Neuronal stem cell (in vitro differentiated cells): ENCODE measurements at regions not wholly inside any gene's neighbourhood (a gene's known extent, or its start where the extent isn't known, plus 50 kb on each side); places are given as distances from the start of the nearest gene placed in this dataset.

Experiments used
- DNase-seq: peaks from one replicate; pipeline ENCODE4 v3.0.0-alpha.2; 2013; ENCODE audit warnings: low spot score
- H2AFZ ChIP-seq: one replicate; pipeline ENCODE4 v1.6.1; 2013; ENCODE audit warnings: mild to moderate bottlenecking, low read length, inconsistent platforms
- H2AK5ac ChIP-seq: 2 replicates; pipeline ENCODE4 v1.6.1; 2013; ENCODE audit warnings: low read depth, mild to moderate bottlenecking, inconsistent platforms, low read length, moderate library complexity, mixed read lengths
- H2BK120ac ChIP-seq: 2 replicates; pipeline ENCODE4 v1.6.1; 2013; ENCODE audit warnings: low read depth, mild to moderate bottlenecking, inconsistent platforms, low read length, moderate library complexity, mixed read lengths
- H2BK12ac ChIP-seq: one replicate; pipeline ENCODE4 v1.6.1; 2013; ENCODE audit warnings: low read length, inconsistent platforms
- H2BK15ac ChIP-seq: 2 replicates; pipeline ENCODE4 v1.6.1; 2013; ENCODE audit warnings: mild to moderate bottlenecking, low read length, inconsistent platforms, mixed read lengths
- H2BK5ac ChIP-seq: one replicate; pipeline ENCODE4 v1.6.1; 2013; ENCODE audit warnings: inconsistent platforms, mild to moderate bottlenecking, low read length, moderate library complexity
- H3K14ac ChIP-seq: one replicate; pipeline ENCODE4 v1.6.1; 2013; ENCODE audit warnings: low read length, inconsistent platforms
- H3K18ac ChIP-seq: 2 replicates; pipeline ENCODE4 v1.6.1; 2013; ENCODE audit warnings: low read length, inconsistent platforms
- H3K23ac ChIP-seq: 2 replicates; pipeline ENCODE4 v1.6.1; 2013; ENCODE audit warnings: low read depth, mild to moderate bottlenecking, mixed read lengths, low read length, inconsistent platforms; ENCODE audit not compliant: poor library complexity
- H3K27ac ChIP-seq: replicated peaks from 3 replicates; pipeline ENCODE4 v1.5.1; 2013; ENCODE audit warnings: low read length, inconsistent platforms
- H3K27me3 ChIP-seq, 3 experiments: 2 replicates each; pipeline ENCODE4 v1.6.1; 2013; ENCODE audit warnings: low read length in 3 of 3, mild to moderate bottlenecking in 2 of 3, inconsistent platforms in 1 of 3, low read depth in 1 of 3, mixed read lengths in 1 of 3, moderate library complexity in 1 of 3; ENCODE audit not compliant: control insufficient read depth in 3 of 3, insufficient read depth in 3 of 3
- H3K36me3 ChIP-seq, 2 donors: replicated peaks in 1 of 2; 2 replicates each; pipeline ENCODE4 v1.6.1; 2013; ENCODE audit warnings: low read length in 2 of 2; ENCODE audit not compliant: control insufficient read depth in 2 of 2, insufficient read depth in 2 of 2
- H3K4ac ChIP-seq: 2 replicates; pipeline ENCODE4 v1.6.1; 2013; ENCODE audit warnings: inconsistent platforms, mild to moderate bottlenecking, low read length, moderate library complexity
- H3K4me1 ChIP-seq, 2 donors: 1 replicate in 1 of 2; 2 replicates in 1 of 2; pipeline ENCODE4 v1.6.1; 2013; ENCODE audit warnings: low read length in 2 of 2, low read depth in 1 of 2; ENCODE audit not compliant: control insufficient read depth in 2 of 2, insufficient read depth in 1 of 2
- H3K4me2 ChIP-seq: one replicate; pipeline ENCODE4 v1.6.1; 2013; ENCODE audit warnings: mild to moderate bottlenecking, low read length, inconsistent platforms; ENCODE audit not compliant: insufficient read depth, poor library complexity, severe bottlenecking
- H3K4me3 ChIP-seq, 2 donors: 2 replicates each; pipeline ENCODE4 v1.5.1; 2013; ENCODE audit warnings: low read length in 2 of 2, mild to moderate bottlenecking in 2 of 2, inconsistent platforms in 1 of 2, moderate library complexity in 1 of 2
- H3K79me1 ChIP-seq: one replicate; pipeline ENCODE4 v1.6.1; 2013; ENCODE audit warnings: low read depth, mild to moderate bottlenecking, inconsistent platforms, low read length, moderate library complexity
- H3K9ac ChIP-seq: one replicate; pipeline ENCODE4 v1.6.1; 2013; ENCODE audit warnings: mild to moderate bottlenecking, low read depth, low read length, inconsistent platforms; ENCODE audit not compliant: poor library complexity
- H3K9me3 ChIP-seq, 2 donors: replicated peaks in 1 of 2; 2 replicates each; pipeline versions ENCODE3 to v1.6.1; 2013; ENCODE audit warnings: low read length in 2 of 2, mild to moderate bottlenecking in 2 of 2, inconsistent platforms in 1 of 2, low read depth in 1 of 2, mixed read lengths in 1 of 2, moderate library complexity in 1 of 2; ENCODE audit not compliant: control insufficient read depth in 2 of 2, insufficient read depth in 1 of 2
- H4K8ac ChIP-seq: one replicate; pipeline ENCODE4 v1.6.1; 2013; ENCODE audit warnings: low read depth, mild to moderate bottlenecking, inconsistent platforms, low read length, moderate library complexity
- H4K91ac ChIP-seq: one replicate; pipeline ENCODE4 v1.6.1; 2013; ENCODE audit warnings: low read length, low read depth, mild to moderate bottlenecking, inconsistent platforms; ENCODE audit not compliant: poor library complexity
- WGBS, 2 donors: extraction: QIAGEN DNeasy Blood & Tissue Kit; methylation state at CpG; one replicate each; pipeline ENCODE4 v1.1.7; 2013; ENCODE audit warnings: missing lambda C conversion rate in 2 of 2, mixed read lengths in 1 of 2; ENCODE audit not compliant: insufficient read length in 2 of 2, insufficient replicate concordance in 1 of 2; ENCODE audit errors: extremely low coverage in 2 of 2; 5-methylcytosine and 5-hydroxymethylcytosine counted together

DNA sequence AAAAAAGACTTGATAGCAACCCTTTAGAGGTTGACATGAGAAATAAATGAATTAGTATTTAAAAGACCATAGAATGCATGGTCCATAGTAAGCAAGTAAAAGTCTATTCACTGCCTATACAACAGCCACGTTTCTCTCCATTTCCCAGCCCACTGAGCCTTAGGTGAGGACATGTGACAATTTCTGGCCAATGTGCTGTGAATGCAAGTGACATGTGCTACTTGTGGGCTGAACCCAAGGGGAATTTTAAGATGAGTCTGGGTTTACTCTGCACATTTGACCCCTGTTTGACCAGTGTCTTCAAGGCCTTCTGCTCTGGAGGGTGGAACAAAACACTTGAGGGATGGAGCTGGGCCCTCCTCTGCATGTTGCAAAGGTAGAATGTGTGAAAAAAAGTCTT is 384.4 kb upstream of the KLF6 start:
- H3K23ac ChIP-seq, result no peak overlapping the region
- no peak overlapping the region for H2AFZ ChIP-seq
- H3K4me1 ChIP-seq, result peaks cover 0 to 3% of the 10 kb centered on the region in 2 donors
- no CpG with 5 or more reads among the region's 1 CpG for WGBS, 2 donors
- DNase-seq, result no peak
- H4K91ac ChIP-seq, result no peak overlapping the region
- H3K79me1 ChIP-seq, result no peaks in the 10 kb centered on the region
- no peak overlapping the region for H3K18ac ChIP-seq
- no peak overlapping the region for H3K4ac ChIP-seq
- no peak overlapping the region for H3K14ac ChIP-seq
- no peak overlapping the region for H3K27ac ChIP-seq
- no peak overlapping the region for H4K8ac ChIP-seq
- peaks cover 0 to 11% of the 10 kb centered on the region in 2 donors for H3K9me3 ChIP-seq
- no peak overlapping the region for H3K4me2 ChIP-seq
- H3K4me3 ChIP-seq, result no peak overlapping the region
- H2AK5ac ChIP-seq, result no peak overlapping the region
- H2BK120ac ChIP-seq, result no peak overlapping the region
- H2BK12ac ChIP-seq, result no peak overlapping the region
- no peak overlapping the region for H2BK15ac ChIP-seq
- no peak overlapping the region for H2BK5ac ChIP-seq
- H3K36me3 ChIP-seq, result no peaks in the 10 kb centered on the region
- H3K27me3 ChIP-seq, result no peaks in the 10 kb centered on the region
- no peak overlapping the region for H3K9ac ChIP-seq

DNA sequence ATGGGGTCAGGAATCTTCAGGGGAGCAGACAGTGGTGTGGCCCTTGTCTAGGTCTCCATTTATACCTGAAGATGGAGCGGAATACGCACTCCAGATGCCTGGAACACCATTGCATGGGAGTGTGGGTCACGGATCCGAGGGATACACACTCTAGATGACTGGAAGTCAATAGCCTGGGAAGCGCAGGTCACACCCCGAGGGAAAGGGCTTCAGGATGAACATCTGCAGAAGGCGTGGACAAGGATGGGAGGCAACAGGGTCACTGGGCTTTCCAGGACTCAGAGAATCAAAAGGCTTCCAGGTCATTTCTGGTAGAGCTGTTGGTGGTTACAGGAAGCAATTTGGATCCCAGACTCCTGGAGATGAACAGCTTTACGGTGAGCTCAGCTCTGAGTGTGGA is 382.2 kb upstream of the KLF6 start:
- Histone ChIP-seq H3K27me3 (no peaks in the 10 kb centered on the region), H3K14ac (no peak overlapping the region), H3K18ac (no peak overlapping the region), H3K36me3 (no peaks in the 10 kb centered on the region), H3K9me3 (peaks cover 0 to 3% of the 10 kb centered on the region in 2 donors), H3K4me1 (peaks cover 0 to 3% of the 10 kb centered on the region in 2 donors), H3K4me3 (no peak overlapping the region), H3K27ac (no peak overlapping the region), H2AFZ (no peak overlapping the region), H3K4me2 (no peak overlapping the region), H3K23ac (no peak overlapping the region), H4K91ac (no peak overlapping the region), H3K79me1 (no peaks in the 10 kb centered on the region), H4K8ac (no peak overlapping the region), H2BK12ac (no peak overlapping the region), H2BK5ac (no peak overlapping the region), H2BK15ac (no peak overlapping the region), H3K4ac (no peak overlapping the region), H2AK5ac (no peak overlapping the region), H3K9ac (no peak overlapping the region), H2BK120ac (no peak overlapping the region)
- DNase-seq, result no peak
- no CpG with 5 or more reads among the region's 8 CpGs for WGBS, 2 donors

DNA sequence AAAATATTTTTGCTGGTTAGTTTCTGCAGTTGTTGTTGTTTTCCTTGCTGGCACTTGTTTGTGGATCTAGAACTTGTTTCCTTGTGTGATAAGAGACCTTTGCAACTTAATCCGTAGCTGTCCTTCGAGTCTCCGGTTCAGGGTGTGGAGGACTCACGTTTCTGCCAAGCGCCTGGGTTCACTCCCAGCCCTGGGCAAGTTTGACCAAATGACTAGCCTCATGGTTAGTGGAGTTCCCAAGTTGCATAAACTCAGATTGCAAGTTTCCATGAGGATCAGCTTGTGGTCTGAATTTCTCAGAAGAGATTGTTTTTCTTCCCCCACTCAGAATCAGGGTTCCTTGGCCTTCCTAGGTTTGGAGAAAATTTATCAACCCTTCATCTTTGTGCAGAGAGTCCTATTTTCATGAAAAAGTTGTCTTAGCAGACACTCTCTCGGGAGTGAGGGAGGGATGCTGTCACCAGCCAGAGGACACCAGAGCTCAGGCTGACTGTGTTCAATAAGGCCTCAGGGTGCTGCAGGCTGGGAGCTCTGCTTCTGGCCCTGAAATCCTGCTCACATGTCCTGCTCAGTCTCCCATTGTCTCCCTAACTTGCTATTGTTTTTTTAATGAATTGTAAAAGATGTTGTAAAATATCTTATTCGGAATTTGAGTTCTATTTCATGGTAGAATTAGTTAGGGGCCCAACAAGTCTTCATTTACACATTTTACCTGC is 377.7 kb upstream of the KLF6 start:
- WGBS, 2 donors, result no CpG with 5 or more reads among the region's 7 CpGs
- H4K91ac ChIP-seq, result no peak overlapping the region

DNA sequence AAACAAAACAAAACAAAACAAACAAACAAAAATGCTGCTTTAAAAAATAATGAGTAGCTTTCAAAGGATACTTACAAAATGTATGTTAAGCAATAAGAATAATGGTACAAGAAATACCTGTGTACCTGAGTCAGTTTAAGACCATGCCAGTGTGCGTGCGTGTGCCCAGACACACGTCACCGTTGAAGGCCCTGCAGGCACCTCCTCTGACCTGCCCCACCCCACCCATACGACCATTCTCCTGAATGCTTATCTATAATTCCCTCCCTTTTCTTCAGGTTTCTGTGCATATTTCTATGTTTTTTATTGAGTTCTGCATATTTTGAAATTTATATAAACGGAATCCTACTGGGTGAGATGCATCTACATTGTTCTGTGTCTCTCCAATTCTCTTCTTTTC is 374.2 kb upstream of the KLF6 start:
- Histone ChIP-seq H4K91ac (no peak overlapping the region), H4K8ac (no peak overlapping the region), H3K79me1 (no peaks in the 10 kb centered on the region), H3K27me3 (no peaks in the 10 kb centered on the region), H3K23ac (no peak overlapping the region), H3K18ac (no peak overlapping the region), H3K27ac (no peak overlapping the region), H3K9me3 (no peaks in the 10 kb centered on the region), H2BK5ac (no peak overlapping the region), H3K9ac (no peak overlapping the region), H2BK120ac (no peak overlapping the region), H2BK12ac (no peak overlapping the region), H2BK15ac (no peak overlapping the region), H3K4me3 (no peak overlapping the region), H2AFZ (no peak overlapping the region), H2AK5ac (no peak overlapping the region), H3K4me2 (no peak overlapping the region), H3K36me3 (no peaks in the 10 kb centered on the region), H3K14ac (no peak overlapping the region), H3K4me1 (no peaks in the 10 kb centered on the region), H3K4ac (no peak overlapping the region)
- no CpG with 5 or more reads among the region's 6 CpGs for WGBS, 2 donors
- no peak for DNase-seq

More for the DNA sequence above, 377.7 kb upstream of the KLF6 start:
- no peak overlapping the region for H2BK120ac ChIP-seq
- no peak overlapping the region for H2BK5ac ChIP-seq
- H3K23ac ChIP-seq, result no peak overlapping the region
- H3K27me3 ChIP-seq, result no peaks in the 10 kb centered on the region
- no peak overlapping the region for H2BK15ac ChIP-seq
- H3K36me3 ChIP-seq, result no peaks in the 10 kb centered on the region
- H3K4me3 ChIP-seq, result no peak overlapping the region
- no peaks in the 10 kb centered on the region for H3K79me1 ChIP-seq
- H3K18ac ChIP-seq, result no peak overlapping the region
- no peak overlapping the region for H3K4me2 ChIP-seq
- H3K4ac ChIP-seq, result no peak overlapping the region
- H2AK5ac ChIP-seq, result no peak overlapping the region
- no peak for DNase-seq
- H4K8ac ChIP-seq, result no peak overlapping the region
- no peak overlapping the region for H2BK12ac ChIP-seq
- no peaks in the 10 kb centered on the region for H3K9me3 ChIP-seq
- no peak overlapping the region for H2AFZ ChIP-seq
- H3K9ac ChIP-seq, result no peak overlapping the region
- H3K4me1 ChIP-seq, result peaks cover 0 to 3% of the 10 kb centered on the region in 2 donors
- H3K14ac ChIP-seq, result no peak overlapping the region
- H3K27ac ChIP-seq, result no peak overlapping the region
